Trophoblast cell (in vitro differentiated cells and primary cell): ENCODE measurements at regions not wholly inside any gene's neighbourhood (a gene's known extent, or its start where the extent isn't known, plus 50 kb on each side); places are given as distances from the start of the nearest gene placed in this dataset.
"Not testable (repeated sequence)": the region's sequence is repeated elsewhere in the genome, so short reads cannot be mapped to it uniquely, and the experiment has no call there.

Experiments used
- DNase-seq, 2 donors: peaks; one replicate each; pipeline ENCODE4 v3.0.0-alpha.2; 2016
- H2AFZ ChIP-seq: 2 replicates; pipeline ENCODE4 v1.6.1; 2013; ENCODE audit warnings: low read length, moderate library complexity, mild to moderate bottlenecking; ENCODE audit not compliant: insufficient read depth, poor library complexity
- H2AK5ac ChIP-seq: 2 replicates; pipeline ENCODE4 v1.6.1; 2013; ENCODE audit warnings: mild to moderate bottlenecking, low read length
- H2BK120ac ChIP-seq: 2 replicates; pipeline ENCODE4 v1.6.1; 2013; ENCODE audit warnings: low read length, mild to moderate bottlenecking, moderate library complexity; ENCODE audit not compliant: insufficient read depth, poor library complexity
- H2BK12ac ChIP-seq: 2 replicates; pipeline ENCODE4 v1.6.1; 2013; ENCODE audit warnings: mild to moderate bottlenecking, low read length, moderate library complexity
- H2BK5ac ChIP-seq: 2 replicates; pipeline ENCODE4 v1.6.1; 2013; ENCODE audit warnings: low read length, low read depth, moderate library complexity, mild to moderate bottlenecking; ENCODE audit not compliant: poor library complexity
- H3K14ac ChIP-seq: 2 replicates; pipeline ENCODE4 v1.6.1; 2013; ENCODE audit warnings: mild to moderate bottlenecking, low read length
- H3K18ac ChIP-seq: 2 replicates; pipeline ENCODE4 v1.6.1; 2013; ENCODE audit warnings: mild to moderate bottlenecking, low read length
- H3K23ac ChIP-seq: 2 replicates; pipeline ENCODE4 v1.6.1; 2013; ENCODE audit warnings: low read length
- H3K27ac ChIP-seq: 2 replicates; pipeline ENCODE4 v1.5.1; 2013; ENCODE audit warnings: low read depth, mild to moderate bottlenecking, inconsistent platforms, low read length, moderate library complexity
- H3K27me3 ChIP-seq: 2 replicates; pipeline ENCODE4 v1.6.1; 2013; ENCODE audit warnings: inconsistent platforms, mild to moderate bottlenecking, low read length, moderate library complexity; ENCODE audit not compliant: insufficient read depth
- H3K36me3 ChIP-seq, 2 experiments: 1 replicate in 1 of 2; 2 replicates in 1 of 2; pipeline ENCODE4 v1.6.1; 2013; ENCODE audit warnings: low read length in 2 of 2, mild to moderate bottlenecking in 2 of 2, moderate library complexity in 1 of 2; ENCODE audit not compliant: insufficient read depth in 2 of 2, control insufficient read depth in 1 of 2
- H3K4ac ChIP-seq: 2 replicates; pipeline ENCODE4 v1.6.1; 2013; ENCODE audit warnings: low read depth, mild to moderate bottlenecking, low read length, moderate library complexity
- H3K4me1 ChIP-seq, 2 experiments: 1 replicate in 1 of 2; 2 replicates in 1 of 2; pipeline ENCODE4 v1.6.1; 2013; ENCODE audit warnings: low read length in 2 of 2, mild to moderate bottlenecking in 2 of 2, moderate library complexity in 1 of 2; ENCODE audit not compliant: insufficient read depth in 2 of 2, control insufficient read depth in 1 of 2
- H3K4me2 ChIP-seq: 2 replicates; pipeline ENCODE4 v1.6.1; 2013; ENCODE audit warnings: inconsistent platforms, mild to moderate bottlenecking, low read length, moderate library complexity
- H3K4me3 ChIP-seq: 2 replicates; pipeline ENCODE4 v1.5.1; 2013; ENCODE audit warnings: mild to moderate bottlenecking, low read depth, low read length, inconsistent platforms
- H3K79me1 ChIP-seq: one replicate; pipeline ENCODE4 v1.6.1; 2013; ENCODE audit warnings: low read length
- H3K79me2 ChIP-seq: 2 replicates; pipeline ENCODE4 v1.6.1; 2013; ENCODE audit warnings: low read length, mild to moderate bottlenecking; ENCODE audit not compliant: control insufficient read depth, insufficient read depth, poor library complexity
- H3K9ac ChIP-seq: 2 replicates; pipeline ENCODE4 v1.6.1; 2013; ENCODE audit warnings: mild to moderate bottlenecking, low read length
- H3K9me3 ChIP-seq: 2 replicates; pipeline ENCODE4 v1.6.1; 2013; ENCODE audit warnings: low read depth, mild to moderate bottlenecking, control low read depth, inconsistent platforms, low read length; ENCODE audit not compliant: insufficient read depth
- H4K12ac ChIP-seq: 2 replicates; pipeline ENCODE4 v1.6.1; 2013; ENCODE audit warnings: low read depth, mild to moderate bottlenecking, low read length, moderate library complexity
- H4K8ac ChIP-seq: 2 replicates; pipeline ENCODE4 v1.6.1; 2013; ENCODE audit warnings: low read depth, mild to moderate bottlenecking, low read length, moderate library complexity
- H4K91ac ChIP-seq: one replicate; pipeline ENCODE4 v1.6.1; 2013; ENCODE audit warnings: low read depth, mild to moderate bottlenecking, low read length, moderate library complexity
- WGBS: extraction: QIAGEN DNeasy Blood & Tissue Kit; methylation state at CpG from one replicate; pipeline ENCODE4 v1.1.7; 2013; ENCODE audit warnings: missing lambda C conversion rate; ENCODE audit not compliant: insufficient read length, insufficient coverage; ENCODE audit errors: extremely low coverage; 5-methylcytosine and 5-hydroxymethylcytosine counted together

DNA sequence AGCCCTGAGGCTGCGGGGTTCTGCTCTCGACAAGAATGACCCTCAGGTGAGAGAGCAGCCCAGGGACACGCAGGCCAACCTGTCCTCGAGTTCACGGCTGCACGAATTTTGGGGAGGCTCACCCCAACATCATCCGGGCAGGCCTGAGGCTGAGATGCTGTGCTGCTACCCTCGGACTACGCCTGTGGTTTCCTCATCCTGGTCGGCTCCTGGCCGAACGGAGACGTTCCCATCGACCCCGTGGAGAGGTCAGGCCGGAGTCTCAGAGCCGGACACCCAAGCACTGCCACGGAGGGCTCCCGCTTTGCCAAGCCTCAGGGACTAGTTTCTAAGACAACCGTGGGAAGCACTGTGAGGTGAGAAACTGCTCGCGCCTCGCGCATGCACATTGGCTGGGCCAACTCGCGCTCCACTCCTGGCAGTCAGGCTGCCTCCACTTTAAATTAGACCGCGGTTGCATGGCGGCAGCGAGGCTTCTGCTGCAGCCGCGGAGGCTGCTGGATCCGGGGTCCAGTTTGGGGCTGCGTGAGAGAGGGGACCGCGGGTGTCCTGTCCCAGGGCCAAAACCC lies 203.4 kb downstream of the ZNF716 start:
- H3K4ac ChIP-seq, result no peak overlapping the region
- H2BK120ac ChIP-seq, result no peak overlapping the region
- H3K23ac ChIP-seq, result no peak overlapping the region
- no peaks in the 10 kb centered on the region for H3K79me1 ChIP-seq
- no peak overlapping the region for H3K18ac ChIP-seq
- H3K4me2 ChIP-seq, result no peak overlapping the region
- no peak overlapping the region for H3K27ac ChIP-seq
- no peaks in the 10 kb centered on the region for H3K27me3 ChIP-seq
- H3K79me2 ChIP-seq, result no peaks in the 10 kb centered on the region
- no peak overlapping the region for H3K9ac ChIP-seq
- H2BK12ac ChIP-seq, result no peak overlapping the region
- DNase-seq, result no peak
- H4K12ac ChIP-seq, result no peak overlapping the region
- H3K36me3 ChIP-seq, result no peaks in the 10 kb centered on the region
- H4K91ac ChIP-seq, result no peak overlapping the region
- H3K4me3 ChIP-seq, result no peak overlapping the region
- no peak overlapping the region for H3K14ac ChIP-seq
- WGBS, result no CpG with 5 or more reads among the region's 36 CpGs
- peaks cover 65% of the 10 kb centered on the region for H3K9me3 ChIP-seq
- H2BK5ac ChIP-seq, result no peak overlapping the region
- no peak overlapping the region for H4K8ac ChIP-seq
- H2AK5ac ChIP-seq, result no peak overlapping the region
- no peak overlapping the region for H2AFZ ChIP-seq
- no peaks in the 10 kb centered on the region for H3K4me1 ChIP-seq

DNA sequence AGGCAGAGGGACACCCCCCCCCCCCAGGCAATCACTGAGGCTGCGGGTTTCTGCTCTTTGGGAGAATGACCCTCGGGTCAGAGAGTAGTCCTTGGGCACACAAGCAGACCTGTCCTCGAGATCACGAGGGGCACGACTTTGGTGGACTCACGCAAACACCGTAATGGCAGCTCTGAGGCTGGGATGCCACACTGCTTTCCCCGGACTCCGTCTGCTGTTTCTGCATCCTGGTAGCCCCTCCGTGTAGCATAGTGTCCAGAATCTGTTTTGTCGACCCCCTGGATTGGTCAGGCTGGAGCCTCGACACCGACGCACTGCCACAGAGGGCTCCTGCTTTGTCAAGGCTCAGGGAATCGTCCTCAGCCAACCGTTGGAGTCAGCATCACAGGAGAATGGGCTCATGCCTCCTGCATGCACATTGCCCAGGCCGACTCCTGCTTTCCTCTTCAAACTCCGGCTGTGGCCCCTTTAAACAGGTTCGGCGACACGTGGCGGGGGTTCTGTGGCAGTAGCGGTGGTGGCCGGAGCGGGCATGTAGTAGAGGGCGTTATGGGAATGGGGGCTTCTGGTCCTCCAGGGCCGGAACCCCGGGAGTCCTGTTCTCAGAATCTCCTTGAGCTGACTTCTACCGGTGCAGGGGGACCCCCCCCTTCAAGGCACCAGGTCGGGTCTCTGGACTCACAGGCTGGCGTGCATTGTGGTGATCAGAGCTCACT lies 205.3 kb downstream of the ZNF716 start:
- not testable (repeated sequence) for H3K18ac ChIP-seq, DNase-seq, H3K36me3 ChIP-seq, H2BK12ac ChIP-seq, H4K12ac ChIP-seq, H3K79me1 ChIP-seq, H3K23ac ChIP-seq, H3K4me1 ChIP-seq, H3K27me3 ChIP-seq, H2AFZ ChIP-seq, H2BK5ac ChIP-seq, H3K4ac ChIP-seq, H3K9ac ChIP-seq, H2AK5ac ChIP-seq, H3K4me2 ChIP-seq, H3K4me3 ChIP-seq, H4K8ac ChIP-seq, H4K91ac ChIP-seq, H3K14ac ChIP-seq, H3K27ac ChIP-seq, H3K79me2 ChIP-seq, H2BK120ac ChIP-seq
- no CpG with 5 or more reads among the region's 31 CpGs for WGBS
- peaks cover 50% of the 10 kb centered on the region for H3K9me3 ChIP-seq

DNA sequence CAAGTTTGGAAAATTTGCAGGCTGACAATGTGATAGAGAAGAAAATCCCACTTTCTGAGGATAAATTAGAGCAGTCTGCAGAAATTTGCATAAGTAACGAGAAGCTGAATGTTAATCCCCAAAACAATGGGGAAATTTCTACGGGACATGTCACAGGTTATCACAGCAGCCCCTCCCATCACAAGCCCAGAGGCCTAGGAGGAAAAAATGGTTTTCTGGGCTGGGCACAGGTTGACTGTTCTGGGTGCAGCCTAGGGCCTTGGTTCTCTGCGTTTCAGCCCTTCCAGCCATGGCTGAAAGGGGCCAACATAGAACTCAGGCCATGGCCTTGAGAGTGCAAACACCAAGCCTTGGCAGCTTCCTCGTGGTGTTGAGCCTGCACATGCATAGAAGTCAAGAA lies 209.2 kb downstream of the ZNF716 start:
- not testable (repeated sequence) for H2AFZ ChIP-seq, H4K8ac ChIP-seq, H3K27me3 ChIP-seq, H2BK12ac ChIP-seq, H3K36me3 ChIP-seq, H4K12ac ChIP-seq, H4K91ac ChIP-seq, H2BK5ac ChIP-seq, H3K18ac ChIP-seq, H3K79me2 ChIP-seq, H3K4ac ChIP-seq, H3K23ac ChIP-seq, H2AK5ac ChIP-seq, DNase-seq, H2BK120ac ChIP-seq, H3K4me1 ChIP-seq, H3K4me2 ChIP-seq, H3K4me3 ChIP-seq, H3K9ac ChIP-seq, H3K14ac ChIP-seq, H3K79me1 ChIP-seq, H3K27ac ChIP-seq
- H3K9me3 ChIP-seq, result peaks cover 13% of the 10 kb centered on the region
- no CpG with 5 or more reads among the region's 4 CpGs for WGBS

DNA sequence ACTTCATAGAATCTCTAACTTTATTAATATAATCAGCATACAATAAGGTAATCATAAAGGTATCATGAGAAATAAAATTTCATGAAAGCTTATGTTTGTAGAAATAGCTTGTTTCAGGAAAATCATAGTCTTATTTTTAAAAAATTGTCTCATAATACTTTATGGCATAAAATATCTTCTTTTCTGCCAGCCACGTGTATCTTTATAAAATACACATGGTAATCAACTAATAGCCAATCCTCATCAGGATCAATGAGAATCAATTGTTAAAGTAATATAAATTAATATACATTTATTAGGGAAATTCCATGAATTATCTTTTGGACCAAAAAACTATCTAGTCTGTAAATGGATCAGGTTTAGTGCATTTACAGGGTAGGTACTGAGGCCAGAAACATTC lies 227.0 kb downstream of the ZNF716 start:
- H3K4me3 ChIP-seq, DNase-seq, H2BK5ac ChIP-seq, H2AK5ac ChIP-seq, H3K14ac ChIP-seq, H3K79me1 ChIP-seq, H2AFZ ChIP-seq, H2BK120ac ChIP-seq, H3K9me3 ChIP-seq, H3K4me1 ChIP-seq, H3K4ac ChIP-seq, H4K8ac ChIP-seq, H2BK12ac ChIP-seq, H3K4me2 ChIP-seq, H3K79me2 ChIP-seq, H3K27ac ChIP-seq, H4K12ac ChIP-seq, H3K36me3 ChIP-seq, H3K27me3 ChIP-seq, H3K9ac ChIP-seq, H3K18ac ChIP-seq, H4K91ac ChIP-seq, H3K23ac ChIP-seq: not testable (repeated sequence)
- WGBS, result no CpG with 5 or more reads among the region's 1 CpG
